ENCODE measurements at regions not wholly inside any gene's neighbourhood (a gene's known extent, or its start where the extent isn't known, plus 50 kb on each side); places are given as distances from the start of the nearest gene placed in this dataset.

GRCh38 chr6:43891072-43891870 is 121.3 kb downstream of the VEGFA start:
- TF ChIP-seq, protein P1, sequence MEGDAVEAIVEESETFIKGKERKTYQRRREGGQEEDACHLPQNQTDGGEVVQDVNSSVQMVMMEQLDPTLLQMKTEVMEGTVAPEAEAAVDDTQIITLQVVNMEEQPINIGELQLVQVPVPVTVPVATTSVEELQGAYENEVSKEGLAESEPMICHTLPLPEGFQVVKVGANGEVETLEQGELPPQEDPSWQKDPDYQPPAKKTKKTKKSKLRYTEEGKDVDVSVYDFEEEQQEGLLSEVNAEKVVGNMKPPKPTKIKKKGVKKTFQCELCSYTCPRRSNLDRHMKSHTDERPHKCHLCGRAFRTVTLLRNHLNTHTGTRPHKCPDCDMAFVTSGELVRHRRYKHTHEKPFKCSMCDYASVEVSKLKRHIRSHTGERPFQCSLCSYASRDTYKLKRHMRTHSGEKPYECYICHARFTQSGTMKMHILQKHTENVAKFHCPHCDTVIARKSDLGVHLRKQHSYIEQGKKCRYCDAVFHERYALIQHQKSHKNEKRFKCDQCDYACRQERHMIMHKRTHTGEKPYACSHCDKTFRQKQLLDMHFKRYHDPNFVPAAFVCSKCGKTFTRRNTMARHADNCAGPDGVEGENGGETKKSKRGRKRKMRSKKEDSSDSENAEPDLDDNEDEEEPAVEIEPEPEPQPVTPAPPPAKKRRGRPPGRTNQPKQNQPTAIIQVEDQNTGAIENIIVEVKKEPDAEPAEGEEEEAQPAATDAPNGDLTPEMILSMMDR (IDR thresholded peaks at IDR 0.05; ENCODE audit: control insufficient read depth, insufficient read depth, low read depth, low read length, missing control alignments): no peak
- H3K4me3 ChIP-seq (ENCODE audit: control insufficient read depth, low read depth, low read length): no peak overlapping the region
- no peak for DNase-seq (ENCODE audit: low read depth)

DNA sequence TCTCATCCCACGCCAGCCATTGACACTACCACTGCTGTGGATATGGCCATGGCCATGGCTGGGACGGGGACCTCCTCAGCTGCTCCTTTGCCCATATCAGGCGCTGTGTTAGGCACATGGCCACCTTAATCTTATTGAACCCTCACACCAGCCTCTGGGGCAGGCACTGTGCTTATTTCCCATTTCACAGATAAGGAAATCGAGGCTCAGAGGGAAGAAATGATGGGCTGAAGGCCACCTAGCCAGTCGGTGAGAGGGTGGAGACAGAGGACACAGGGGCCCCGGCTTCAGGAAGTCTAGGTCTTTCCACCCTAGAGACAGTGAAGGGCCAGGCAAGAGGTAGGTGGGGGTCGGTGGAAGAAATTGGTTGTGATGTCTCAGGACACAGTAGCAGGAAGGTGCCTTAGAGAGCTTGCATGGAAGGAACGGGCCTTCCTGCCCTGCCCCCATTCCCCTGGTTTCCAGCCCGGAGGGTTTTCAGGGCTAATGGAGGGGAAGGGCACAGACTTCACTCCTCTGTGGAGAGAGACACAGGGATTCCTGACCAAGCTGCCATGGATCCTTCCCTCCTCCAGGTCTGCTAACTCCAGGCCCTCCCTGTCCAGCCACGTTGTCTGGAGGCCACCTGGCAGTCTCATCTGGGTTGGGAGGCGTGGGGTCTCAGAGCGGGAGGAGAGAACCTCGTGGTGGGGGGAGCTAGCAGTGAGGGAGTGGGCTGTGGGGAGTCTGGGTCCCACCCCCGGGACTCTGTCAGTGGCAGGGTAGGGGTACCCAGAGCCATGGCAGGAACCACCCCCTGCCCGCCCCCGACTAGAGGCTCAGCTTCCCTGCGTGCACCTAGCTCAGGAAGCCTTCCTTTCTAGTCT is 120.4 kb downstream of the VEGFA start:
- no peak overlapping the region for H3K4me3 ChIP-seq (ENCODE audit: control insufficient read depth, low read depth, low read length)
- DNase-seq (ENCODE audit: low read depth): no peak
- TF ChIP-seq, protein P1 (IDR thresholded peaks at IDR 0.05; ENCODE audit: control insufficient read depth, insufficient read depth, low read depth, low read length, missing control alignments): no peak

DNA sequence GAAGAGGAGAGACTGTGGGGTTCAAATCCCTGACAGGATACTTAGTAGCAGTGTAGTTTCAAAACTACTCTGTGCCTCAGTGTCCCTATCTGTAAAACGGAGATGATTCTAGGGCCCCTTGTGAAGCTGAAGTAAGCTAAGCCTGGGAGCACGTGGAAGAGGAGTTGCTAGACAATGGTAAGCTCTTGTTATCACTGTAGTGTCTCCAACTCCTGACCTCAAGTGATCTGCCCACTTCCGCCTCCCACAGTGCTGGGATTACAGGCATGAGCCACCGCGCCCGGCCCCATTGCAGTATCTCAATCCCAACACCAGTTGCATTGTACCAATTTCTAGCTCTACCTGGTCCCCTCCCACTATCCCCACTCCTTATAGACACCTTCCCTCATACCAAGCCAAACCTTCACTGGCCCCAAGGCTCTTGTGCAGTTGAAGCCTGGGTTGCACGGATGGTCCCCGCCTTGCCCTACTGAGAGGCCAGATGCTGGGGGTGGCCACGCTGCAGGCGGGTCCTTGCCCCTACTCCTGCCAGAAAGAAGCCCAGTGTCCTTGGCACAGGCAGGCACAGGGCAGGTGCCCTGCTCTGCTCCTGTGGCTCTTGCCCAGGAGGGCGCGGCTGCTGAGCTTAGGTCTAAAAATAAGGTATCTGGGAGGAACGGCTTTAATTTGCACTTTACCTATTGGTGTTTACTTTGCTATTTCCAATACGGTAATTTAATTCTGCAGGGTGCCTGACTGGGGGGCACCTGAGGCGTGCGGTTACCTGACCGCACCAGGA is 118.1 kb downstream of the VEGFA start:
- DNase-seq (ENCODE audit: low read depth): no peak
- TF ChIP-seq, protein P1 (IDR thresholded peaks at IDR 0.05; ENCODE audit: control insufficient read depth, insufficient read depth, low read depth, low read length, missing control alignments): no peak
- no peak overlapping the region for H3K4me3 ChIP-seq (ENCODE audit: control insufficient read depth, low read depth, low read length)

GRCh38 chr6:43887340-43887858 is 117.4 kb downstream of the VEGFA start:
- no peak overlapping the region for H3K4me3 ChIP-seq (ENCODE audit: control insufficient read depth, low read depth, low read length)
- no peak for DNase-seq (ENCODE audit: low read depth)
- TF ChIP-seq, protein P1 (IDR thresholded peaks at IDR 0.05; ENCODE audit: control insufficient read depth, insufficient read depth, low read depth, low read length, missing control alignments): no peak

- H3K4me3 ChIP-seq (ENCODE audit: control insufficient read depth, low read depth, low read length): no peak overlapping the region
- DNase-seq (ENCODE audit: low read depth): no peak
- TF ChIP-seq, protein P1 (IDR thresholded peaks at IDR 0.05; ENCODE audit: control insufficient read depth, insufficient read depth, low read depth, low read length, missing control alignments): no peak
Measured at GRCh38 chr6:43886717-43887339, 116.8 kb downstream of the VEGFA start.

- TF ChIP-seq, protein P1 (IDR thresholded peaks at IDR 0.05; ENCODE audit: control insufficient read depth, insufficient read depth, low read depth, low read length, missing control alignments): no peak
- H3K4me3 ChIP-seq (ENCODE audit: control insufficient read depth, low read depth, low read length): no peak overlapping the region
- DNase-seq (ENCODE audit: low read depth): no peak
Measured at GRCh38 chr6:43886067-43886461, 116.1 kb downstream of the VEGFA start.
